ENCODE measurements at regions not wholly inside any gene's neighbourhood (a gene's known extent, or its start where the extent isn't known, plus 50 kb on each side); places are given as distances from the start of the nearest gene placed in this dataset.

GRCh38 chr2:174022431-174022830 lies 57.3 kb upstream of the SP3 start:
- DNase-seq (ENCODE audit: low read depth in 2 of 3, low spot score in 2 of 3) = no peak

- DNase-seq (ENCODE audit: low read depth in 2 of 3, low spot score in 2 of 3) = peak in 1 of 3 donors; percentile 30
Measured at GRCh38 chr2:174020926-174021662, 55.9 kb upstream of the SP3 start.

DNA sequence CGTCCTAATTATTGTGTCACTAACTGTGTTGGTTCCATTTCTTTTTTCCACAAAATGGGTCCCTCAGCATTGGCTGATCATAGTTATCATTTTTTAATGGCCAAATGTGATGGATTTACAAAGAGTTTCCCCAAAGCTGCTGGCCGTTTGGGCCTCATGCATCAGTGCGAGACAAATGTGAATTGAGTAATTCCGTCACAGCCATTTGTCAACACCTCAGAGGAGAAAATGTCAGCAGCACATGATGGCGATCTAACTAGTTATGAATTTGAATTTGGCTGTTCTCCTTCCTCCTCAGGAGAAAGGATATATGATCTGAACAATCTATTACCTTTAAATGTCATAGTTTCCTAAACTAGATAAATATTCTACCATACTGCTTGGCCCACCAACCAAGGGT lies 54.9 kb upstream of the SP3 start:
- DNase-seq (ENCODE audit: low read depth in 2 of 3, low spot score in 2 of 3) = no peak

DNA sequence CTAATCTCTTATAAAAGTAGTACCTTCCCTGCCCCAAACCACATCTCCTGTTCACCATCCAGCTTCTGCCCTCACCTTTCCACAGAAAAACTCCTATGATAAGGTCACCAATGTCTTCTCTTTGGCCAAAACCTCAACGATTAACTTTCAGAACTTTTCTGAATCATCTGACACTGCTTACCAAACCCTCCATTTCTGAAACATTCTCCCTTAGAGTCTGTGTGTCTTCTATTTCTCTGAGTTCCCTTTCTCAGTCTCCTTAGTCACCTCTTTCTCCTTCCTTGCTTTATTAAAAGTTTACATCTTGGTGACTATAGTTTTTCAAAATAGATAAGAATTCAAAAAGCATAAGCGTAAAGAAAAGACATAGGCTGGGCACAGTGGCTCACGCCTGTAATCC lies 51.3 kb upstream of the SP3 start:
- no peak for DNase-seq (ENCODE audit: low read depth in 2 of 3, low spot score in 2 of 3)

DNA sequence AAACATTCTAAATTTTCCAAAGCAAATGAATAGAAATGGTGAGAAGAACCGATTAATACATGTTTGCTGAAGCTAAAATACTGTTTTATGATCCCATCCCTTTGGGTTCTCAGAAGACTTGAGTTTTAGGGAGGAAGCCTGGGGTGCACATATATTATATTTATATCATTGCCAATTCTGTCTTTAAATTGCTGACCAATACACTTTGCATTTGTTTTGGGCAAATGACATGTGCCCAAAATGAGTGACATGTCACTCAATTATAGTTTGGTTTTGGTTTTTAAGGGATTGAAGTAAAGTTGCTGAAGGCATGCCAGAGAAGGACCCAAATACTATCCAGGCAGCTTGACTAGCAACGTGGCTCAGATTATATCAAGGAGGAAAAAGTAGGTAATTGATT lies 50.3 kb upstream of the SP3 start:
- DNase-seq (ENCODE audit: low read depth in 2 of 3, low spot score in 2 of 3) = no peak

Data from hematopoietic multipotent progenitor cell (in vitro differentiated cells).